ENCODE measurements at regions not wholly inside any gene's neighbourhood (a gene's known extent, or its start where the extent isn't known, plus 50 kb on each side); places are given as distances from the start of the nearest gene placed in this dataset.

DNA sequence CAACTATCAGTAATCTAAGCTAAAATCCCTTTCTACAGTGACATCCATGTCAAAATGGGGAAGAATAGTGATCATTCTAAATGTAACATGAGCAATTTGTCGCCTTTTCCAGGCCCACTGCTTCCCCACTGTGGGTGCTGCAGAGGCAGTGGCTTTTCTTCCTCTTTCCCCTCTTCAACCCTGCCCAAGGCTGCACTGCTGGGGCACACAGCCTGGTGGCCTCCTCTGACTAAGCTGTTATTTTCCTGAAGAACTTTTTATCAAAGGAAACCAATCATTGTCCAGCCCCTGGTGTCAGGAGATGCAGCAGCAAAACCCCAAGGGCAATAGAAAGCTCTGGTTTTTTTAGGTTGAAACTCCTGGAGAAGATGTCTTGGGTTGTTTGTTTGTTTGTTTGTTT lies 117.6 kb upstream of the KLF7 start:
- intact Hi-C loops (cut with micrococcal nuclease; ENCODE audit: unreplicated experiment) (no loop called here), in situ Hi-C loops (cut with HindIII; ENCODE audit: low pct_unique_long_range_greater_than_20kb, low sequenced_read_pairs) (no loop called here)
- H3K9me3 ChIP-seq (ENCODE audit: control insufficient read depth, insufficient read depth, low read depth, low read length), result no peaks in the 10 kb centered on the region
- H3K4me3 ChIP-seq (ENCODE audit: low read depth in 2 of 2, low read length in 2 of 2), result no peak overlapping the region
- ChIA-PET POLR2A (no interaction called here), CTCF (interaction anchor here (0.7 kb wide), 1 partner anchor 1091 kb away, joined by 4 read pairs; no protein-coding TSS in a partner anchor)
- H3K27ac ChIP-seq (ENCODE audit: low read length), result no peak overlapping the region
- ATAC-seq (no peak), DNase-seq (ENCODE audit: low read depth, low spot score) (no peak)
- TF ChIP-seq TCF7L2 (IDR thresholded peaks at IDR 0.05; ENCODE audit: low read depth, low read length) (no peak), POLR2AphosphoS5 (IDR thresholded peaks at IDR 0.05; ENCODE audit: low read depth, low read length) (no peak), SIN3A (IDR thresholded peaks at IDR 0.05; ENCODE audit: borderline replicate concordance, insufficient read depth, low read depth, low read length) (no peak)
- TF ChIP-seq, protein P1, sequence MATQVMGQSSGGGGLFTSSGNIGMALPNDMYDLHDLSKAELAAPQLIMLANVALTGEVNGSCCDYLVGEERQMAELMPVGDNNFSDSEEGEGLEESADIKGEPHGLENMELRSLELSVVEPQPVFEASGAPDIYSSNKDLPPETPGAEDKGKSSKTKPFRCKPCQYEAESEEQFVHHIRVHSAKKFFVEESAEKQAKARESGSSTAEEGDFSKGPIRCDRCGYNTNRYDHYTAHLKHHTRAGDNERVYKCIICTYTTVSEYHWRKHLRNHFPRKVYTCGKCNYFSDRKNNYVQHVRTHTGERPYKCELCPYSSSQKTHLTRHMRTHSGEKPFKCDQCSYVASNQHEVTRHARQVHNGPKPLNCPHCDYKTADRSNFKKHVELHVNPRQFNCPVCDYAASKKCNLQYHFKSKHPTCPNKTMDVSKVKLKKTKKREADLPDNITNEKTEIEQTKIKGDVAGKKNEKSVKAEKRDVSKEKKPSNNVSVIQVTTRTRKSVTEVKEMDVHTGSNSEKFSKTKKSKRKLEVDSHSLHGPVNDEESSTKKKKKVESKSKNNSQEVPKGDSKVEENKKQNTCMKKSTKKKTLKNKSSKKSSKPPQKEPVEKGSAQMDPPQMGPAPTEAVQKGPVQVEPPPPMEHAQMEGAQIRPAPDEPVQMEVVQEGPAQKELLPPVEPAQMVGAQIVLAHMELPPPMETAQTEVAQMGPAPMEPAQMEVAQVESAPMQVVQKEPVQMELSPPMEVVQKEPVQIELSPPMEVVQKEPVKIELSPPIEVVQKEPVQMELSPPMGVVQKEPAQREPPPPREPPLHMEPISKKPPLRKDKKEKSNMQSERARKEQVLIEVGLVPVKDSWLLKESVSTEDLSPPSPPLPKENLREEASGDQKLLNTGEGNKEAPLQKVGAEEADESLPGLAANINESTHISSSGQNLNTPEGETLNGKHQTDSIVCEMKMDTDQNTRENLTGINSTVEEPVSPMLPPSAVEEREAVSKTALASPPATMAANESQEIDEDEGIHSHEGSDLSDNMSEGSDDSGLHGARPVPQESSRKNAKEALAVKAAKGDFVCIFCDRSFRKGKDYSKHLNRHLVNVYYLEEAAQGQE (IDR thresholded peaks at IDR 0.05; ENCODE audit: insufficient read depth in 1 of 2, low read depth in 2 of 2, low read length in 1 of 2), result no peak
- TF ChIP-seq, protein P2, sequence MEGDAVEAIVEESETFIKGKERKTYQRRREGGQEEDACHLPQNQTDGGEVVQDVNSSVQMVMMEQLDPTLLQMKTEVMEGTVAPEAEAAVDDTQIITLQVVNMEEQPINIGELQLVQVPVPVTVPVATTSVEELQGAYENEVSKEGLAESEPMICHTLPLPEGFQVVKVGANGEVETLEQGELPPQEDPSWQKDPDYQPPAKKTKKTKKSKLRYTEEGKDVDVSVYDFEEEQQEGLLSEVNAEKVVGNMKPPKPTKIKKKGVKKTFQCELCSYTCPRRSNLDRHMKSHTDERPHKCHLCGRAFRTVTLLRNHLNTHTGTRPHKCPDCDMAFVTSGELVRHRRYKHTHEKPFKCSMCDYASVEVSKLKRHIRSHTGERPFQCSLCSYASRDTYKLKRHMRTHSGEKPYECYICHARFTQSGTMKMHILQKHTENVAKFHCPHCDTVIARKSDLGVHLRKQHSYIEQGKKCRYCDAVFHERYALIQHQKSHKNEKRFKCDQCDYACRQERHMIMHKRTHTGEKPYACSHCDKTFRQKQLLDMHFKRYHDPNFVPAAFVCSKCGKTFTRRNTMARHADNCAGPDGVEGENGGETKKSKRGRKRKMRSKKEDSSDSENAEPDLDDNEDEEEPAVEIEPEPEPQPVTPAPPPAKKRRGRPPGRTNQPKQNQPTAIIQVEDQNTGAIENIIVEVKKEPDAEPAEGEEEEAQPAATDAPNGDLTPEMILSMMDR (IDR thresholded peaks at IDR 0.05), result no peak
- no peaks in the 10 kb centered on the region for H3K27me3 ChIP-seq (ENCODE audit: control insufficient read depth, insufficient read depth, low read length)
- H3K36me3 ChIP-seq (ENCODE audit: control insufficient read depth, insufficient read depth, low read length), result no peaks in the 10 kb centered on the region; the same call in 1 of the 2 replicates
- no TSS peak for BruUV-seq (replicated peaks)
- H3K4me1 ChIP-seq (ENCODE audit: control insufficient read depth, insufficient read depth, low read length), result no peaks in the 10 kb centered on the region

DNA sequence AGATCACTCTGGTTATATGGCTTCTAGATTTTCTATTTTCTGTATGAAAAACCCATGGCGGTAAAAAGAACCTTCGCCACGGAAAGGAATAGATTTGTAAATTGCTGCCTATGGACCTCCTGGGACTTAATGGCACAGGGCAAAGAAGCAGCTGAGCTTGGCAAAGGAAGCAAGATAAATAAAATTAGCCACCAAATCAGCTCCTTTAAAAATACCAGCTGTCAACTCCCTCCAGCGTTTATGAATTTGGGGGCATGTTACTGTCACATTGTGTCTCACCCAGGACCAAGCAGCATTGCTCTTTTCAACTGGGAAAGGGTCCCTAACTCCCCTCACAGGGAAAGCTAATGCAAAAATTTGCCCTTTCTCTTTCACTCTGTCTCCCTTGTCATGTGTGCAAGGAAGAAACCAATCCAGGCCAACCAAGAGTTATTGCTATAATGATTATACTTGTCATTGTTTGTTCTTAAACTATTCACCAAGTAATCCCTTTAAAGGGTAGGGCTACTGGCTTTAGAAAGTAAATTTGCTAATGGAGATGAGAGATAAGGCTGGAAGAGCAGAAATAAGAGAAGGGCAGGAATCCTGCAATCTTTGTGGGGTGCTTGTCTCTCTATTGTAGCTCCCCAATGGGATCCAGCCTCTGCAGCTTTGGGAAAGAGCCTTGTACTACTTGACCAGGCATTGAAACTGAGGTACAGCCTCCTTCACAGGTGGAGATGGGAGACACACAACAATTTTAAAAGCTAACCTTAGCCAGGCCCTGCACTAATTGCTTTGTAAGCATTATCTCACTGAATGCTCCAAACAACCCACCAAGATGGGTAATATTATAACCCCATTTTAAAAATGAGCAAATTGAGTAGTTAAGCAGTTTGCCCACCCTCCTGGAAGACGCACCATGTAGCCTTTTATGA lies 119.1 kb upstream of the KLF7 start:
- no peaks in the 10 kb centered on the region; the same call in 1 of the 2 replicates for H3K36me3 ChIP-seq (ENCODE audit: control insufficient read depth, insufficient read depth, low read length)
- DNase-seq (ENCODE audit: low read depth, low spot score) (no peak), ATAC-seq (no peak)
- ChIA-PET CTCF (no interaction called here), POLR2A (interaction anchor here (0.6 kb wide), 1 partner anchor 61 kb away, joined by 3 read pairs; no protein-coding TSS in a partner anchor)
- TF ChIP-seq TCF7L2 (IDR thresholded peaks at IDR 0.05; ENCODE audit: low read depth, low read length), result no peak
- no peak for TF ChIP-seq SIN3A (IDR thresholded peaks at IDR 0.05; ENCODE audit: borderline replicate concordance, insufficient read depth, low read depth, low read length)
- no peak for TF ChIP-seq POLR2AphosphoS5 (IDR thresholded peaks at IDR 0.05; ENCODE audit: low read depth, low read length)
- TF ChIP-seq, protein P1 (IDR thresholded peaks at IDR 0.05; ENCODE audit: insufficient read depth in 1 of 2, low read depth in 2 of 2, low read length in 1 of 2), result no peak
- TF ChIP-seq, protein P2 (IDR thresholded peaks at IDR 0.05), result no peak
- intact Hi-C loops (cut with micrococcal nuclease; ENCODE audit: unreplicated experiment), result no loop called here
- no peaks in the 10 kb centered on the region for H3K4me1 ChIP-seq (ENCODE audit: control insufficient read depth, insufficient read depth, low read length)
- H3K27me3 ChIP-seq (ENCODE audit: control insufficient read depth, insufficient read depth, low read length), result no peaks in the 10 kb centered on the region
- no peak overlapping the region for H3K4me3 ChIP-seq (ENCODE audit: low read depth in 2 of 2, low read length in 2 of 2)
- no peaks in the 10 kb centered on the region for H3K9me3 ChIP-seq (ENCODE audit: control insufficient read depth, insufficient read depth, low read depth, low read length)
- no peak overlapping the region for H3K27ac ChIP-seq (ENCODE audit: low read length)
- in situ Hi-C loops (cut with HindIII; ENCODE audit: low pct_unique_long_range_greater_than_20kb, low sequenced_read_pairs), result no loop called here
- no TSS peak for BruUV-seq (replicated peaks)

Data from Panc1 (cell line).